GM23338 (cell line): ENCODE measurements at regions not wholly inside any gene's neighbourhood (a gene's known extent, or its start where the extent isn't known, plus 50 kb on each side); places are given as distances from the start of the nearest gene placed in this dataset.
"Not testable (repeated sequence)": the region's sequence is repeated elsewhere in the genome, so short reads cannot be mapped to it uniquely, and the experiment has no call there.

ENCODE experiments used
- CREB1 ChIP-seq: fragments of 250-450 bp; sonication (Bioruptor Pico); IDR thresholded peaks from 2 replicates; pipeline ENCODE4 v1.5.0; 2020; ENCODE audit warnings: low read depth, mild to moderate bottlenecking, moderate library complexity
- CTCF ChIP-seq, 2 experiments: fragments of 200-600 bp in 1 of 2; sonication (generic) in 1 of 2; conservative IDR thresholded peaks; 2 replicates each; pipeline versions ENCODE4 v1.5.1 to v1.6.1; 2016 to 2017; ENCODE audit warnings: antibody characterized with exemption in 2 of 2, low read depth in 2 of 2, mild to moderate bottlenecking in 2 of 2, moderate library complexity in 1 of 2
- ETS1 ChIP-seq: IDR thresholded peaks from 2 replicates; pipeline ENCODE4 v1.6.1; 2016; ENCODE audit warnings: antibody characterized with exemption
- EZH2 ChIP-seq: fragments of 200-600 bp; sonication (generic); IDR thresholded peaks from one replicate; pipeline ENCODE4 v1.8.0; 2017; ENCODE audit warnings: antibody characterized with exemption, mild to moderate bottlenecking, low read depth; ENCODE audit not compliant: unreplicated experiment
- EZH2phosphoT487 ChIP-seq: fragments of 200-600 bp; sonication (generic); IDR thresholded peaks from one replicate; pipeline ENCODE4 v1.8.1; 2018; ENCODE audit warnings: antibody characterized with exemption; ENCODE audit not compliant: unreplicated experiment
- JUNB ChIP-seq: IDR thresholded peaks from one replicate; pipeline ENCODE4 v1.6.1; 2016; ENCODE audit warnings: antibody characterized with exemption; ENCODE audit not compliant: unreplicated experiment
- NANOG ChIP-seq: IDR thresholded peaks from 2 replicates; pipeline ENCODE4 v1.6.1; 2016; ENCODE audit warnings: antibody characterized with exemption, borderline replicate concordance
- POLR2AphosphoS5 ChIP-seq: IDR thresholded peaks from 2 replicates; pipeline ENCODE4 v1.6.1; 2016; ENCODE audit warnings: antibody characterized with exemption, low read depth
- REST ChIP-seq: IDR thresholded peaks from one replicate; pipeline ENCODE4 v1.6.1; 2018; ENCODE audit warnings: antibody characterized with exemption; ENCODE audit not compliant: unreplicated experiment
- STAT1 ChIP-seq: IDR thresholded peaks from one replicate; pipeline ENCODE4 v1.6.1; 2016; ENCODE audit warnings: antibody characterized with exemption; ENCODE audit not compliant: unreplicated experiment
- ZNF114 ChIP-seq: fragments of 250-450 bp; sonication (Bioruptor Pico); IDR thresholded peaks from 2 replicates; pipeline ENCODE4 v1.5.0; 2020; ENCODE audit warnings: mild to moderate bottlenecking, moderate library complexity
- ZNF331 ChIP-seq: fragments of 250-450 bp; sonication (Bioruptor Pico); IDR thresholded peaks from 2 replicates; pipeline ENCODE4 v1.5.0; 2020; ENCODE audit warnings: low read depth, mild to moderate bottlenecking, moderate library complexity
- ZNF462 ChIP-seq: fragments of 250-450 bp; sonication (Bioruptor Pico); IDR thresholded peaks from 2 replicates; pipeline ENCODE4 v1.5.0; 2020; ENCODE audit warnings: mild to moderate bottlenecking, moderate library complexity

GRCh38 chr9:100833035-100833434, 195.5 kb upstream of the PLPPR1 start:
- TF ChIP-seq EZH2; CTCF (conservative IDR thresholded peaks at IDR 0.05; ENCODE audit: low read depth in 2 of 2); REST; EZH2phosphoT487; NANOG; ZNF331 (CRISPR knock-in tag); POLR2AphosphoS5; CREB1 (CRISPR knock-in tag); ZNF114 (CRISPR knock-in tag); ETS1; STAT1; JUNB; ZNF462 (CRISPR knock-in tag): not testable (repeated sequence)
